Neural progenitor cell (in vitro differentiated cells): ENCODE measurements at regions not wholly inside any gene's neighbourhood (a gene's known extent, or its start where the extent isn't known, plus 50 kb on each side); places are given as distances from the start of the nearest gene placed in this dataset.

Source experiments
- DNase-seq: peaks from one replicate; pipeline ENCODE4 v3.0.0-alpha.2; 2016; ENCODE audit warnings: low spot score
- H2AFZ ChIP-seq: fragments of 200-600 bp; sonication (generic); replicated peaks from 2 replicates; pipeline ENCODE4 v1.6.1; 2016; ENCODE audit warnings: antibody characterized with exemption
- H3F3A ChIP-seq: fragments of 200-600 bp; sonication (generic); 2 replicates; pipeline ENCODE4 v1.6.1; 2016; ENCODE audit warnings: antibody characterized with exemption, low read depth
- H3K27ac ChIP-seq: fragments of 200-600 bp; sonication (generic); 2 replicates; pipeline ENCODE4 v1.5.1; 2016; ENCODE audit warnings: mild to moderate bottlenecking
- H3K27me3 ChIP-seq: fragments of 200-600 bp; sonication (generic); 2 replicates; pipeline ENCODE4 v1.6.1; 2016; ENCODE audit warnings: mild to moderate bottlenecking, moderate library complexity
- H3K36me3 ChIP-seq: fragments of 200-600 bp; sonication (generic); 2 replicates; pipeline ENCODE4 v1.5.1; 2016
- H3K4me1 ChIP-seq: fragments of 200-600 bp; sonication (generic); 2 replicates; pipeline ENCODE4 v1.6.1; 2016; ENCODE audit warnings: mixed run types
- H3K4me2 ChIP-seq: fragments of 200-600 bp; sonication (generic); 2 replicates; pipeline ENCODE4 v1.6.1; 2016
- H3K4me3 ChIP-seq: fragments of 200-600 bp; sonication (generic); 2 replicates; pipeline ENCODE4 v1.5.1; 2016
- H3K79me2 ChIP-seq: fragments of 200-600 bp; sonication (generic); 2 replicates; pipeline ENCODE4 v1.6.1; 2016; ENCODE audit warnings: low read depth
- H3K9ac ChIP-seq: fragments of 200-600 bp; sonication (generic); 2 replicates; pipeline ENCODE4 v1.6.1; 2016
- H3K9me3 ChIP-seq: fragments of 200-600 bp; sonication (generic); 2 replicates; pipeline ENCODE4 v1.5.1; 2016; ENCODE audit warnings: low read depth
- H4K20me1 ChIP-seq: fragments of 200-600 bp; sonication (generic); 2 replicates; pipeline ENCODE4 v1.6.1; 2016; ENCODE audit warnings: low read depth
- H3K27ac Mint-ChIP-seq: 3 replicates; pipeline ENCODE4 v1.8.0; 2021; ENCODE audit warnings: mixed read lengths
- H3K27me3 Mint-ChIP-seq: 2 replicates; pipeline ENCODE4 v1.8.0; 2022; ENCODE audit warnings: low read depth, mild to moderate bottlenecking, inconsistent platforms, moderate library complexity, mixed read lengths; ENCODE audit not compliant: insufficient read depth
- H3K36me3 Mint-ChIP-seq: 3 replicates; pipeline ENCODE4 v1.8.0; 2021; ENCODE audit warnings: mixed read lengths
- H3K4me1 Mint-ChIP-seq: 3 replicates; pipeline ENCODE4 v1.8.0; 2021; ENCODE audit warnings: mixed read lengths
- H3K4me3 Mint-ChIP-seq: 3 replicates; pipeline ENCODE4 v1.8.0; 2021; ENCODE audit warnings: mild to moderate bottlenecking, moderate library complexity, mixed read lengths
- H3K9me3 Mint-ChIP-seq: 3 replicates; pipeline ENCODE4 v1.8.0; 2020; ENCODE audit warnings: mixed read lengths
- EZH2 ChIP-seq: fragments of 200-600 bp; sonication (generic); IDR thresholded peaks from 2 replicates; pipeline ENCODE4 v1.6.1; 2017; ENCODE audit warnings: antibody characterized with exemption, mild to moderate bottlenecking, moderate library complexity
- EZH2phosphoT487 ChIP-seq: fragments of 200-600 bp; sonication (generic); IDR thresholded peaks from 2 replicates; pipeline ENCODE4 v1.6.1; 2017; ENCODE audit warnings: antibody characterized with exemption
- TF ChIP-seq, protein P1 (sequence below): fragments of 200-600 bp; sonication (generic); IDR thresholded peaks from 2 replicates; pipeline ENCODE4 v1.5.1; 2017; ENCODE audit warnings: antibody characterized with exemption, mild to moderate bottlenecking

DNA sequence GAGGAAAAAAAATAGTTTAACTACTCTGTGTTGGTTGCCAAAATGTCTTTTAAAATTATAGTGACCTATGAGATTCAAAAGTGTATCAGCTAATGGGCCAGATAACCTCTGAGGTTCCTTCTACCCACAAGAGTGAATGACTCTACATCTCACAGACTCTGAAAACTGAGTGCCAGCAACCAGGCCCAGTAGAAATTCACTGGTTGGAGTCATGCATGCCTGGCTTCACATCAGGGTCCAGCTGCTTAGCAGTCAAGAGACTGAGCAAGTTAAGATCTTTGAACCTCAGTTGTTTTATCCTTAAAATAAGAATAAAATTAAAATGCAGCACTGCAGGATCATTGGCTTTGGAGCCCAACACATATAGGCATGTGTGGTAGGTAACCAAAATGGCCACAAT lies 342.6 kb upstream of the NFIA start:
- Mint-ChIP-seq H3K9me3 (no peaks in the 10 kb centered on the region), H3K27ac (no peak overlapping the region), H3K4me3 (no peak overlapping the region), H3K36me3 (no peaks in the 10 kb centered on the region), H3K4me1 (no peaks in the 10 kb centered on the region), H3K27me3 (no peaks in the 10 kb centered on the region)
- TF ChIP-seq EZH2, result no peak
- no peak for TF ChIP-seq EZH2phosphoT487
- TF ChIP-seq, protein P1, sequence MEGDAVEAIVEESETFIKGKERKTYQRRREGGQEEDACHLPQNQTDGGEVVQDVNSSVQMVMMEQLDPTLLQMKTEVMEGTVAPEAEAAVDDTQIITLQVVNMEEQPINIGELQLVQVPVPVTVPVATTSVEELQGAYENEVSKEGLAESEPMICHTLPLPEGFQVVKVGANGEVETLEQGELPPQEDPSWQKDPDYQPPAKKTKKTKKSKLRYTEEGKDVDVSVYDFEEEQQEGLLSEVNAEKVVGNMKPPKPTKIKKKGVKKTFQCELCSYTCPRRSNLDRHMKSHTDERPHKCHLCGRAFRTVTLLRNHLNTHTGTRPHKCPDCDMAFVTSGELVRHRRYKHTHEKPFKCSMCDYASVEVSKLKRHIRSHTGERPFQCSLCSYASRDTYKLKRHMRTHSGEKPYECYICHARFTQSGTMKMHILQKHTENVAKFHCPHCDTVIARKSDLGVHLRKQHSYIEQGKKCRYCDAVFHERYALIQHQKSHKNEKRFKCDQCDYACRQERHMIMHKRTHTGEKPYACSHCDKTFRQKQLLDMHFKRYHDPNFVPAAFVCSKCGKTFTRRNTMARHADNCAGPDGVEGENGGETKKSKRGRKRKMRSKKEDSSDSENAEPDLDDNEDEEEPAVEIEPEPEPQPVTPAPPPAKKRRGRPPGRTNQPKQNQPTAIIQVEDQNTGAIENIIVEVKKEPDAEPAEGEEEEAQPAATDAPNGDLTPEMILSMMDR, result no peak
- Histone ChIP-seq H3K9me3 (no peaks in the 10 kb centered on the region), H4K20me1 (no peaks in the 10 kb centered on the region), H3K36me3 (no peaks in the 10 kb centered on the region), H3K27ac (no peak overlapping the region), H3K9ac (no peak overlapping the region), H3K79me2 (no peaks in the 10 kb centered on the region), H3F3A (no peaks in the 10 kb centered on the region), H3K4me2 (no peak overlapping the region), H3K4me1 (no peaks in the 10 kb centered on the region), H2AFZ (no peak overlapping the region), H3K27me3 (no peaks in the 10 kb centered on the region), H3K4me3 (no peak overlapping the region)
- DNase-seq, result no peak

DNA sequence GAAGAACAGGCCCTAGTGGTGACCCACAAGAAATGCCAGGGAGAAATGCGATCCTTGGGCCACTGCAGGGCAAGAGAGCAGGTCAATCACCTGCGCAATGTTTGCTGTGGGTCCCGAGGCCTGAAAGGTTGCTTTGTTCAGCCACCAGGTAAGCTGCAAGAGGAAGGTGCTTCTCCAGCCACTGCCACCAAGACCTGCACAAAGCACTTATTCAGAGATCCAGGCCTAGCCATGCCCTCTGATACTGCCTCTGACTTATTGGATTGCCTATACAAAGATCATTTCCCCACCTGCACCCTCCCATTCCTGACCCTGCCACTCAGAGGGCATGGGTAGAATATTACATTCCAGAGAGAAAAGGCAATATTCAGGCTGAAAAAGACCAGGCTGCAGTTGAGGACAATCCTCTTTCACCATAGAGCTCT lies 349.4 kb upstream of the NFIA start:
- Histone ChIP-seq H3K4me1 (no peaks in the 10 kb centered on the region), H3K79me2 (no peaks in the 10 kb centered on the region), H2AFZ (no peak overlapping the region), H3F3A (no peaks in the 10 kb centered on the region), H3K4me2 (no peak overlapping the region), H3K4me3 (no peak overlapping the region), H3K27ac (no peak overlapping the region), H3K36me3 (no peaks in the 10 kb centered on the region), H3K27me3 (no peaks in the 10 kb centered on the region), H3K9me3 (no peaks in the 10 kb centered on the region), H3K9ac (no peak overlapping the region), H4K20me1 (no peaks in the 10 kb centered on the region)
- no peaks in the 10 kb centered on the region for H3K27me3 Mint-ChIP-seq
- no peak for DNase-seq
- peaks cover 2% of the 10 kb centered on the region for H3K36me3 Mint-ChIP-seq
- no peak overlapping the region for H3K27ac Mint-ChIP-seq
- TF ChIP-seq EZH2, result no peak
- TF ChIP-seq, protein P1, result no peak
- TF ChIP-seq EZH2phosphoT487, result no peak
- H3K9me3 Mint-ChIP-seq, result peaks cover 2% of the 10 kb centered on the region
- H3K4me1 Mint-ChIP-seq, result no peaks in the 10 kb centered on the region
- H3K4me3 Mint-ChIP-seq, result no peak overlapping the region

DNA sequence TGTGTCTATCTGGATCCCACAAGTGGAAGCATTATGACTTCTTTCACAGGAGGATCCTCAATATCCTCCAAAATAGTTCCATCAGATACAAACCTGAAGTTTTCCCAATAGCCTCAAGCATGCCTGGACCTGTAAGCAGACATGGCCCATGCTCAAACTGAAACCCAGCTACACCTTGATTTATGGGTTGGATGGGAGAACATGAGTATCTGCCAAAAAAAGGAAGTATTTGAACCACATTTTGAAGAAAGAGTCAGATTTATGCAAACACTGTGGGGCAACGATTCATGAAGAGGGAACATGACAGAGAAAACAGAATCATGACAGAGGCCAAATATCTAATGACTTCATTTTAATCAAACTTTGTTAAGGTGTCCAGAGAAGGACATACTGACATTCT lies 351.0 kb upstream of the NFIA start:
- H2AFZ ChIP-seq, result no peak overlapping the region
- no peak overlapping the region for H3K27ac ChIP-seq
- Mint-ChIP-seq H3K36me3 (peaks cover 2% of the 10 kb centered on the region), H3K9me3 (peaks cover 2% of the 10 kb centered on the region), H3K4me3 (no peak overlapping the region), H3K27me3 (no peaks in the 10 kb centered on the region), H3K27ac (no peak overlapping the region), H3K4me1 (no peaks in the 10 kb centered on the region)
- H3K4me3 ChIP-seq, result no peak overlapping the region
- no peak for TF ChIP-seq EZH2
- TF ChIP-seq, protein P1, result no peak
- no peak for TF ChIP-seq EZH2phosphoT487
- H3K4me1 ChIP-seq, result no peaks in the 10 kb centered on the region
- H3K36me3 ChIP-seq, result no peaks in the 10 kb centered on the region
- DNase-seq, result no peak
- H3K79me2 ChIP-seq, result no peaks in the 10 kb centered on the region
- H3K4me2 ChIP-seq, result no peak overlapping the region
- H3F3A ChIP-seq, result no peaks in the 10 kb centered on the region
- H4K20me1 ChIP-seq, result no peaks in the 10 kb centered on the region
- no peaks in the 10 kb centered on the region for H3K27me3 ChIP-seq
- H3K9me3 ChIP-seq, result no peaks in the 10 kb centered on the region
- no peak overlapping the region for H3K9ac ChIP-seq

DNA sequence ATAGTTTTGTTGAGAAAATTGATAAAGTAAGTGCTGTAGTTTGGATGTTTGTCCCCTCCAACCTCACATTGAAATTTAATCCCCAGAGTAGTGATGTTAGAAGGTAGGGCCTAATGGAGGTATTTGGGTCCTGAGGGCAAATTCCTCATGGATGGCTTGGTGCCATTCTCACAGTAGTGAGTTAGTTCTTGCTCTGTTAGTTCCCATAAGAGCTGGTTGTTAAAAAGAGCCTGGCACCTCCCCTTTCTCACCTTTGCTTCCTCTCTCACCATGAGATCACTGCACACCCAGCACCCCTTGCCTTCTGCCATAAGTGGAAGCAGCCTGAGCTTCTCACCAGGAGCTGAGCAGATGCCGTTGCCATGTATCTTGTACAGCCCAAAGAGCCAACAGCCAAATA lies 354.8 kb upstream of the NFIA start:
- Histone ChIP-seq H4K20me1 (no peaks in the 10 kb centered on the region), H3K79me2 (no peaks in the 10 kb centered on the region), H3K4me2 (no peak overlapping the region), H3K4me1 (no peaks in the 10 kb centered on the region), H3K9me3 (no peaks in the 10 kb centered on the region), H3K27me3 (no peaks in the 10 kb centered on the region), H3K36me3 (no peaks in the 10 kb centered on the region), H3K4me3 (no peak overlapping the region), H2AFZ (no peak overlapping the region), H3F3A (no peaks in the 10 kb centered on the region), H3K9ac (no peak overlapping the region), H3K27ac (no peak overlapping the region)
- Mint-ChIP-seq H3K27me3 (peaks cover 3% of the 10 kb centered on the region), H3K4me1 (no peaks in the 10 kb centered on the region), H3K9me3 (peaks cover 9% of the 10 kb centered on the region), H3K4me3 (no peak overlapping the region), H3K27ac (no peak overlapping the region), H3K36me3 (peaks cover 4% of the 10 kb centered on the region)
- TF ChIP-seq EZH2phosphoT487, result no peak
- TF ChIP-seq, protein P1, result no peak
- TF ChIP-seq EZH2, result no peak
- no peak for DNase-seq
